ENCODE measurements at regions not wholly inside any gene's neighbourhood (a gene's known extent, or its start where the extent isn't known, plus 50 kb on each side); places are given as distances from the start of the nearest gene placed in this dataset.

GRCh38 chrX:17917945-17918577 lies 57.0 kb upstream of the RAI2 start:
- 75% methylated on average over 4 of the region's 4 CpGs; no CpG with 5 or more reads in 1 of the 2 donors for WGBS, 2 donors (ENCODE audit: low coverage in 1 of 2)
- H3K27ac ChIP-seq = no peak overlapping the region
- no peaks in the 10 kb centered on the region for H3K9me3 ChIP-seq
- in situ Hi-C loops (cut with MboI; ENCODE audit: low pct_ligation_motif_present in 1 of 4, low pct_unique_long_range_greater_than_20kb in 1 of 4, low sequenced_read_pairs in 3 of 4) (no loop called here), intact Hi-C loops (cut with DNase I; ENCODE audit: low total_unique reads) (no loop called here)
- no peak overlapping the region for H3K4me3 ChIP-seq
- H3K4me1 ChIP-seq = peaks cover 0 to 10% (median 2%) of the 10 kb centered on the region in 4 donors
- DNase-seq = no peak
- no peaks in the 10 kb centered on the region for H3K36me3 ChIP-seq
- H3K27me3 ChIP-seq = no peaks in the 10 kb centered on the region
- TF ChIP-seq EP300 (IDR thresholded peaks at IDR 0.05; ENCODE audit: low read depth) (no peak), POLR2AphosphoS5 (IDR thresholded peaks at IDR 0.05) (no peak), POLR2A (IDR thresholded peaks at IDR 0.05) (no peak), CTCF (IDR thresholded peaks at IDR 0.05) (no peak)

GRCh38 chrX:17913801-17914200 lies 52.7 kb upstream of the RAI2 start:
- H3K27ac ChIP-seq = no peak overlapping the region
- no peaks in the 10 kb centered on the region for H3K4me1 ChIP-seq
- TF ChIP-seq POLR2A (IDR thresholded peaks at IDR 0.05) (no peak), CTCF (IDR thresholded peaks at IDR 0.05) (no peak), POLR2AphosphoS5 (IDR thresholded peaks at IDR 0.05) (no peak), EP300 (IDR thresholded peaks at IDR 0.05; ENCODE audit: low read depth) (no peak)
- WGBS, 2 donors (ENCODE audit: low coverage in 1 of 2) = 77% methylated on average over 6 of the region's 6 CpGs; no CpG with 5 or more reads in 1 of the 2 donors
- H3K9me3 ChIP-seq = no peaks in the 10 kb centered on the region
- no peak for DNase-seq
- H3K36me3 ChIP-seq = no peaks in the 10 kb centered on the region
- H3K4me3 ChIP-seq = no peak overlapping the region
- in situ Hi-C loops (cut with MboI; ENCODE audit: low pct_ligation_motif_present in 1 of 4, low pct_unique_long_range_greater_than_20kb in 1 of 4, low sequenced_read_pairs in 3 of 4) = no loop called here
- intact Hi-C loops (cut with DNase I; ENCODE audit: low total_unique reads) = no loop called here
- H3K27me3 ChIP-seq = no peaks in the 10 kb centered on the region
